ENCODE measurements at regions not wholly inside any gene's neighbourhood (a gene's known extent, or its start where the extent isn't known, plus 50 kb on each side); places are given as distances from the start of the nearest gene placed in this dataset.

DNA sequence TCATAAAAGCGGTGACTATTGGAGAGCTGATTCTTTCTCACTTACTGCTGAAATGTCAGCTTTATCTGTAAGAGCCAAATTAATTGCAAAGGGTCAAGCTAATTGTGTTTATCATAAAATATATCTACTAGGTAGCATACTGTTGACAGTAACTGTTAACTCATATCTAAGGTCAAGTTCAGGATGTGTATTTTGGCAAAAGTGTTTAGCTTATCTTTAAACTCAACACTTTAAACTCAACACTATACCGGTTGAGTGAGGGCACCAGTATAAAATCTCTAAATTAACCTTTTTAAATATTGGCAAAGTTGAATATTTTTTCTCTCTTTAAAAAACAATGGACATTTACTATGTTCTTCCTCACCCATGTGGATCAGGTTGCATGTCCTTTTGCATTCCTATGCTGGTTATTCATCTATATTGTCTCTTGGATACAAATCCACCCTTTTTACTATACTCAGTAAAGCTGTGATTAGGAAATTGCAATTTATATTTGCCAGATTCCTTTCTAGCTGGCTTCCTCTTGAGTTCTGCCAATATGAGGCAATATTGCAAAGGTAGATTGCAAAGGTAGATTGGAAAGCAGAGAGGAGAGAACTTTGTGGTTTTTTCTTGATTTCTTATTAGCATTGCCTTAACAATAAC lies 344.6 kb upstream of the DCBLD2 start:
- peak overlapping the region; percentile 22 for H3K27ac Mint-ChIP-seq
- H3K4me1 Mint-ChIP-seq (ENCODE audit: unreplicated experiment), result no peaks in the 10 kb centered on the region
- H3K9me3 Mint-ChIP-seq, result no peaks in the 10 kb centered on the region

DNA sequence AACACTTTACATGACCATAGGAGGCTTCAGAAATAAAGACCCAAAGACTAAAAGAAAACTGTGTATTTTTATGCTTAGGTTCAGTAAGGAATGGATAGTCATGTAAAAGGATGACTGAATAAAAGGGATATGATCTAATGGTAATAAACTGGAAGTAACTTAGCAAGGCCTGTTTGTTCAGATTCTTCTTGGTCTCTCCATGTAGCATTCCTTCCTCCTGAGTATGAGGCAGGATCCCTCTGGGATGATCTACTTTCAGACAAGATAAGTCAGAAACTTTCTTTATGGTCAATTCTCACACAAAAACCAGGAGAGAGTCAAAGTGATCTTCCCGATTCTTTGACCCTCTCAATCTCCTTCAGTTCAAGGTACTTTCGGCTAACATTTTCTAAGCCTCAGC lies 340.8 kb upstream of the DCBLD2 start:
- TF ChIP-seq, protein P1, sequence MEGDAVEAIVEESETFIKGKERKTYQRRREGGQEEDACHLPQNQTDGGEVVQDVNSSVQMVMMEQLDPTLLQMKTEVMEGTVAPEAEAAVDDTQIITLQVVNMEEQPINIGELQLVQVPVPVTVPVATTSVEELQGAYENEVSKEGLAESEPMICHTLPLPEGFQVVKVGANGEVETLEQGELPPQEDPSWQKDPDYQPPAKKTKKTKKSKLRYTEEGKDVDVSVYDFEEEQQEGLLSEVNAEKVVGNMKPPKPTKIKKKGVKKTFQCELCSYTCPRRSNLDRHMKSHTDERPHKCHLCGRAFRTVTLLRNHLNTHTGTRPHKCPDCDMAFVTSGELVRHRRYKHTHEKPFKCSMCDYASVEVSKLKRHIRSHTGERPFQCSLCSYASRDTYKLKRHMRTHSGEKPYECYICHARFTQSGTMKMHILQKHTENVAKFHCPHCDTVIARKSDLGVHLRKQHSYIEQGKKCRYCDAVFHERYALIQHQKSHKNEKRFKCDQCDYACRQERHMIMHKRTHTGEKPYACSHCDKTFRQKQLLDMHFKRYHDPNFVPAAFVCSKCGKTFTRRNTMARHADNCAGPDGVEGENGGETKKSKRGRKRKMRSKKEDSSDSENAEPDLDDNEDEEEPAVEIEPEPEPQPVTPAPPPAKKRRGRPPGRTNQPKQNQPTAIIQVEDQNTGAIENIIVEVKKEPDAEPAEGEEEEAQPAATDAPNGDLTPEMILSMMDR (conservative IDR thresholded peaks at IDR 0.05), result no peak
- H3K4me3 Mint-ChIP-seq, result no peak overlapping the region
- H3K9me3 Mint-ChIP-seq, result no peaks in the 10 kb centered on the region
- no peaks in the 10 kb centered on the region for H3K36me3 Mint-ChIP-seq
- no peaks in the 10 kb centered on the region for H3K27me3 Mint-ChIP-seq
- no peaks in the 10 kb centered on the region for H3K4me1 Mint-ChIP-seq (ENCODE audit: unreplicated experiment)
- H3K27ac Mint-ChIP-seq, result no peak overlapping the region
- no peak for DNase-seq (ENCODE audit: extremely low spot score, unreplicated experiment)

More for the DNA sequence above, 344.6 kb upstream of the DCBLD2 start:
- Mint-ChIP-seq H3K36me3 (no peaks in the 10 kb centered on the region), H3K4me3 (peak overlapping the region; percentile 32), H3K27me3 (no peaks in the 10 kb centered on the region)
- TF ChIP-seq, protein P1 (conservative IDR thresholded peaks at IDR 0.05), result no peak
- DNase-seq (ENCODE audit: extremely low spot score, unreplicated experiment), result no peak

DNA sequence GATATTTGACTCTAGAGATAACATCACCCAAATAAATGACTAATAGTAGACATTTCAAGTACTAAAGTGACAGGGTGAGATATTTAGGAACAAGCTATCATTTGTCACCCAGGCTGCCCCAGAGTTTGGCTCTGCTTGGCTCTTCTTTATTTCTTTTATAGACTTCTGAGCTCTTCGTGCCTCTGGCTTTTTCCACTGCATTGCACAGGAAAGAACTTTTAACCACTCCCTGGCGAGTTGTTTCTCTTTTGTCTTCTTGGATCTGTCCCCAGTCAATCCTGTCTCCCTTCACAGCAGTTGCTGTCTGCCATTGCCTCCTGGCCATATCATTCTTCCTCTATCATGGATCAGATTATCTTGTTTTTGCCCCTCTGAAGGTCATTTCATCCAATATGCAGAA lies 339.2 kb upstream of the DCBLD2 start:
- H3K27me3 Mint-ChIP-seq, result no peaks in the 10 kb centered on the region
- H3K27ac Mint-ChIP-seq, result no peak overlapping the region
- no peak for DNase-seq (ENCODE audit: extremely low spot score, unreplicated experiment)
- TF ChIP-seq, protein P1 (conservative IDR thresholded peaks at IDR 0.05), result no peak
- no peak overlapping the region for H3K4me3 Mint-ChIP-seq
- H3K4me1 Mint-ChIP-seq (ENCODE audit: unreplicated experiment), result no peaks in the 10 kb centered on the region
- no peaks in the 10 kb centered on the region for H3K36me3 Mint-ChIP-seq
- H3K9me3 Mint-ChIP-seq, result no peaks in the 10 kb centered on the region

DNA sequence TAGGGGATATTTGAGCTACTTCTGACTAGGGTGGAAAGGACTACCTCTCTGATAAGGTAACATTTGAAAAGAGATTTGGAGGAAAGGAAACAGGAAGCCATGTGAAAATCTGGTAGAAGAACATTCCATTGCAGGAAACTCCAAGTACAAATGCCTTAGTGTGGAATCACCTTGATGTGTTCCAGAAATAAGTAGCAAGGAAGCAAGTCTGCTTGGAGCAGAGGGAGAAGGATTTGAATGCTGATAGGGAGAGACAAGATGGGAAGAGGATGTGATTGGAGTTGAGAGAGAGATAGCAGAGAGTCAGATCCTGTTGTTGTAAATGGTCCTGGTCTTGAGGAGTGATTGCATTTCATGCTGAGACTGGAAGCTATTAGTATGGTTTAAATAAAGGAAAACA lies 335.1 kb upstream of the DCBLD2 start:
- TF ChIP-seq, protein P1 (conservative IDR thresholded peaks at IDR 0.05), result no peak
- Mint-ChIP-seq H3K9me3 (no peaks in the 10 kb centered on the region), H3K4me3 (no peak overlapping the region), H3K36me3 (no peaks in the 10 kb centered on the region), H3K4me1 (ENCODE audit: unreplicated experiment) (no peaks in the 10 kb centered on the region), H3K27ac (no peak overlapping the region), H3K27me3 (no peaks in the 10 kb centered on the region)
- no peak for DNase-seq (ENCODE audit: extremely low spot score, unreplicated experiment)

DNA sequence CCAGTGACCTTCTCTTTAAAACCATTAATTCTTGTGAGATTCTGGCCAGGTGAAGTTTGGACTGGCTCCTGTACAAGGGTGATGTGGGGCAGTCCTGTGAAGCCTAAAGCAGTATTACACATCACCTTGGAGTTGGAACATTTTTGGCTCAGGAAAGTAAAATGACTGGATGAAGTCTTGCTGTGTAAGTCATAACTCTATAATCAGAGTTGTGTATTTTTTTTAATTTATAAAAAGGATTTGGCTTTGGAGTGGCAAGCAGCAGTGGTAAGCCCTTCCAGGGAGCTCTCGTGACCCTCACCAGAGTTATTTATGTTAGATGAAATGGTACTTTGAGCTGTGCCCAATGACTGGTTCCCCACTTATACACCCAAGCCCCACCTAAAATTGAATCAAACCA lies 331.2 kb upstream of the DCBLD2 start:
- TF ChIP-seq, protein P1 (conservative IDR thresholded peaks at IDR 0.05), result no peak
- no peaks in the 10 kb centered on the region for H3K4me1 Mint-ChIP-seq (ENCODE audit: unreplicated experiment)
- no peaks in the 10 kb centered on the region for H3K9me3 Mint-ChIP-seq
- no peak overlapping the region for H3K27ac Mint-ChIP-seq
- H3K4me3 Mint-ChIP-seq, result no peak overlapping the region
- DNase-seq (ENCODE audit: extremely low spot score, unreplicated experiment), result no peak
- peaks cover 2% of the 10 kb centered on the region for H3K27me3 Mint-ChIP-seq
- H3K36me3 Mint-ChIP-seq, result no peaks in the 10 kb centered on the region

DNA sequence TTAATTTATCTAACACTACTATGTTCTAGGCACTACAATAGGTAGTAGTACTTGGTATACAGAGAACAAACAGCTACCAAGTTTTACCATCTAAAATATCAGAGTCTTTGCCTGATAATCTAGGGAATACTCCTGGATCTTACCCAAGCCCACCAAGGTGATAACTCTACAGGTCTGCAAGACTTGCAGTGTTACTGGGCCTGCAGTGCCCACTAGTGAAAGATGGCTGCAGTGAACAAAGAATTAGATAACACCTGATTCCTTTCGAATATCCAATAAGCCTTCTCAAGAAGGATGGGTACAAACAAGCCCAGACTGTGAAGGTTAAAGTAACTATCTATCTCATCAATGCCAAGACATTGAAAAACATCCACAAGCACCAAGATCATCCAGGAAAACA lies 317.0 kb upstream of the DCBLD2 start:
- no peaks in the 10 kb centered on the region for H3K27me3 Mint-ChIP-seq
- H3K4me1 Mint-ChIP-seq (ENCODE audit: unreplicated experiment), result no peaks in the 10 kb centered on the region
- no peak for DNase-seq (ENCODE audit: extremely low spot score, unreplicated experiment)
- no peak overlapping the region for H3K4me3 Mint-ChIP-seq
- TF ChIP-seq, protein P1 (conservative IDR thresholded peaks at IDR 0.05), result no peak
- H3K27ac Mint-ChIP-seq, result no peak overlapping the region
- no peaks in the 10 kb centered on the region for H3K36me3 Mint-ChIP-seq
- H3K9me3 Mint-ChIP-seq, result no peaks in the 10 kb centered on the region

Data from type B pancreatic cell (in vitro differentiated cells).